ENCODE measurements at regions not wholly inside any gene's neighbourhood (a gene's known extent, or its start where the extent isn't known, plus 50 kb on each side); places are given as distances from the start of the nearest gene placed in this dataset.

GRCh38 chr7:121599887-121600286 is 203.8 kb upstream of the FAM3C start:
- RAD21 ChIA-PET (ENCODE audit: low non-redundant PET in 1 of 2, low total read pairs in 2 of 2, uncharacterized antibody in 2 of 2, unreplicated experiment in 2 of 2) = no interaction called here
- H3K79me2 ChIP-seq (ENCODE audit: insufficient read depth, low read length) = no peaks in the 10 kb centered on the region
- H3K9me2 ChIP-seq (ENCODE audit: insufficient read depth) = no peaks in the 10 kb centered on the region
- no peaks in the 10 kb centered on the region for H3K9me3 ChIP-seq (ENCODE audit: control insufficient read depth in 1 of 2, insufficient read depth in 1 of 2, low read depth in 1 of 2, low read length in 2 of 2)
- no peaks in the 10 kb centered on the region for H4K20me1 ChIP-seq (ENCODE audit: insufficient read depth)
- peak overlapping the region; percentile 19 for H2AFZ ChIP-seq (ENCODE audit: low read depth, low read length, poor library complexity, severe bottlenecking)
- H3K4me2 ChIP-seq (ENCODE audit: low read length) = no peak overlapping the region
- CTCF ChIA-PET = no interaction called here
- POLR2A ChIA-PET = no interaction called here
- 0 out of 4 replicates have a peak, but pooled peaks cover 0 to 3% of the 10 kb centered on the region in 2 experiments for H3K4me1 ChIP-seq (ENCODE audit: control insufficient read depth in 1 of 2, insufficient read depth in 2 of 2, low read length in 2 of 2)
- H3K9ac ChIP-seq (ENCODE audit: low read length) = no peak overlapping the region
- no peaks in the 10 kb centered on the region for H3K27me3 ChIP-seq (ENCODE audit: insufficient read depth, low read length)
- DNase-seq (ENCODE audit: low read depth, low spot score) (no peak), ATAC-seq (no peak)
- TF ChIP-seq ATF3 (IDR thresholded peaks at IDR 0.05) (no peak), CEBPB (IDR thresholded peaks at IDR 0.05; ENCODE audit: low read depth) (no peak), ZBTB33 (IDR thresholded peaks at IDR 0.05; ENCODE audit: extremely low read depth, insufficient replicate concordance, low read length) (no peak), ZNF274 (IDR thresholded peaks at IDR 0.05; ENCODE audit: low read depth, low read length) (no peak), FOSL1 (IDR thresholded peaks at IDR 0.05; ENCODE audit: low read depth) (no peak), SRF (IDR thresholded peaks at IDR 0.05; ENCODE audit: low read depth) (no peak), JUND (IDR thresholded peaks at IDR 0.05) (no peak), EGR1 (IDR thresholded peaks at IDR 0.05; ENCODE audit: low read depth) (no peak), TCF7L2 (IDR thresholded peaks at IDR 0.05; ENCODE audit: borderline replicate concordance, extremely low read depth, insufficient read depth, insufficient read length) (no peak), ELF1 (IDR thresholded peaks at IDR 0.05; ENCODE audit: borderline replicate concordance, low read depth) (no peak), EZH2 (IDR thresholded peaks at IDR 0.05) (no peak), SIN3A (IDR thresholded peaks at IDR 0.05; ENCODE audit: low read depth) (no peak), CBX3 (IDR thresholded peaks at IDR 0.05; ENCODE audit: low read depth) (no peak), POLR2AphosphoS5 (IDR thresholded peaks at IDR 0.05; ENCODE audit: low read depth, low read length) (no peak), SP1 (IDR thresholded peaks at IDR 0.05; ENCODE audit: low read depth) (no peak), MAX (IDR thresholded peaks at IDR 0.05) (no peak), CTCF (IDR thresholded peaks at IDR 0.05 in 2 of 3, conservative IDR thresholded peaks at IDR 0.05 in 1 of 3; ENCODE audit: borderline replicate concordance in 1 of 3, insufficient read depth in 1 of 3, low read depth in 2 of 3, low read length in 2 of 3) (no peak)
- intact Hi-C loops (cut with micrococcal nuclease) = loop anchor here (10.0 kb wide), 1 partner anchor 395 kb away; no protein-coding TSS in a partner anchor
- no peak overlapping the region for H3K27ac ChIP-seq (ENCODE audit: low read depth, low read length)
- BruUV-seq (replicated peaks) = no TSS peak
- H3K4me3 ChIP-seq (replicated peaks in 1 of 2; ENCODE audit: low read depth in 1 of 2, low read length in 2 of 2) = no peak overlapping the region
- H3K36me3 ChIP-seq (ENCODE audit: control insufficient read depth in 1 of 2, insufficient read depth in 2 of 2, low read length in 2 of 2) = no peaks in the 10 kb centered on the region
